ENCODE measurements at regions not wholly inside any gene's neighbourhood (a gene's known extent, or its start where the extent isn't known, plus 50 kb on each side); places are given as distances from the start of the nearest gene placed in this dataset.
"Not testable (repeated sequence)": the region's sequence is repeated elsewhere in the genome, so short reads cannot be mapped to it uniquely, and the experiment has no call there.

GRCh38 chr7:8314566-8314965 is 52.6 kb upstream of the ICA1 start:
- DNase-seq = no peak

GRCh38 chr7:8319115-8319514 is 57.1 kb upstream of the ICA1 start:
- no peak for DNase-seq

GRCh38 chr7:8320174-8320573 is 58.2 kb upstream of the ICA1 start:
- no peak for DNase-seq

- no peak for DNase-seq
Measured at GRCh38 chr7:8321312-8321711, 59.3 kb upstream of the ICA1 start.

DNA sequence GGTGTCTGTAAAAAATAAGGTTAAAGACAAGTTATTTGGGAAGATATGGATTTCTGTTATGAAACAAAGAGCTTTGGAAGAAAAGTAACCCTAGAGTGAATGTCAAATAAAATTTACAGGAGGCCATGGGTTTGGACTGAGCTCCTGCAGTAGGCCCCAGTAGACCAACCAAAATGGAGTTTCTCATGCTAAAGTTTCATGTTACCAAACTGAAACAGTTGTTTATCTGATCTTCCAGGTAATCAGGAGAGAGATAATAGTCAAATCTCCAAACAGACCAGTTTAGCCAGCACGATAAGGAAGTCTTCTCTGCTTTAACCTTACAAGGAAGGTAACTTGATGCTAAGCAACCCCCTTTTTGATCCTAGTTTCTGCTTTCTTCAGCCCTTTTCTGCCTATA is 60.7 kb upstream of the ICA1 start:
- no peak for DNase-seq

- no peak for DNase-seq
Measured at GRCh38 chr7:8325067-8325466, 63.1 kb upstream of the ICA1 start.

DNA sequence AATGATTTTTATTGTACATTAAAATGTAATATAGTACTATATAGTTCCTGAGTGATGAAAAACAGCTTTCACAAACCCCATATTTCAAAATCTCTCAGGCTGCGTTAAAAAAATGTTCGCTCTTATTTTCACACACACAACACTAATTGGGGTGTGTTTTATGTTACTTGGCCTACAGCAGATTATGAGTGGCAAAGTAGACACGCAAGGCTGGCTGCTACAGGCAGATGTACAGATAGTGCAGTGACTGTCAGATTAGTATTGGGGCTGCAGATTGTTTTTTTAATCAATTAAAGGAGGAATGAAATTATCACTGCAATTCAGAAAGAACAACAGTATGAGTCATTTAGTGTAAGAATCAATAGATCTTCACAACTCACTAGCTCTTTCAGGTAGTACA is 65.2 kb upstream of the ICA1 start:
- DNase-seq = no peak

- DNase-seq = no peak
Measured at GRCh38 chr7:8338206-8338605, 76.2 kb upstream of the ICA1 start.

GRCh38 chr7:8343556-8343955 is 81.6 kb upstream of the ICA1 start:
- no peak for DNase-seq

- DNase-seq = not testable (repeated sequence)
Measured at GRCh38 chr7:8347395-8347794, 85.4 kb upstream of the ICA1 start.

GRCh38 chr7:8351654-8352053 is 81.8 kb upstream of the NXPH1 start:
- DNase-seq = not testable (repeated sequence)

DNA sequence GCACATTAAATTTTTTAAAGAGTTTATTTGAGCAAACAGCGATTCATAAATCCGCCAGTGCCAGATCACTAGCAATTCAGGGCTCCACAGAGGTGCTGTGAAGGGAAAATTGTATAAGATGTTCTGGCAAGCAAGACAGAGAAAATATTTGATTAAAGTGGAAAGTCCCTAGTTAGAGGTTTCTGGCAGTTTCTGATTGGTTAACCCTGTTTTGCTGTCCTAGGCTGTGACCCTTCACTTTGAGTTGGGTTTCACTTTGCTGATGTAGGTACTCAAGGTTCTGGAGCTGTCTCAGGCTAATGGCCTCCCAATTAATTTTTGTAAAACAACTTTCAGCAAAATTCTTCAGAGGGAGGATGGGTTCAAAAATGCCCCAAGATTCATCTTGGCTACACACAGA is 79.4 kb upstream of the NXPH1 start:
- DNase-seq = no peak

- DNase-seq = peak; percentile 27
Measured at GRCh38 chr7:8354503-8354902, 78.9 kb upstream of the NXPH1 start.

DNA sequence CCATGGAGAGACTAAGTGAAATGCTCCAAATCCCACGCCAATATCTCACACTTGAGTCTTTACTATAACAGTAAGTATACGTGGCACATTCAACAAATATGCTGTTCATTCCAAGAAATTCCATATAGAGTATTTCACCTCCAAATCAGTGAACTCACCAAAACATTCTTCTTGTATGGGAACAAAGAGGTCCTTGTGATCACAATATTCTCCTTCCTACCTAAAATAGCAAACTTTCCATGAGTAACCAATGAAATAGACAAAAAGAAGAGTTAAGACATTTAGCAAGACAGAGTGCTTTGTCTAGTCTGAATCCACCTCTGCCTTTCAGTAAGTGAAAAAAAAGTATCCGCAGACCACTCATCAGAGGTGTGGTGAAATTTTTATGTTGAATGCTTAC is 77.3 kb upstream of the NXPH1 start:
- no peak for DNase-seq

DNA sequence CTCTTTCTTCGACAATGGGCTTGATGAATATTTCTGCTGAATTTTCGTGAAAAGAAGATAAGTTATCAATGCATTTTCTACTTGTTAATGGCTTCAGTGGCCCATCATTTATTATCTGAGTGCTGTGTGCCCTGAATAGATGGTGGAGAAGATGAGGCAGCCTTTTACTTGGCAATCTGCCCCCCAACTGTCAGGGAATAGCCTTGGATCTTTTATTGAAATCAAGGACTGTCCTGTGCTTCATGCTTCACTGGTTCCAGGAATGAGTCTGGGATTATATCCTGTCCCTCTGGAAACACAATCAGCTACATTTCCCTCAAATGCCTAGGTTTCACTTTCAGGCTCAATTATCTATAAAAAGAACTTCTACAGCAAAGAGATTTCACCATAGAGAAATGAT is 75.9 kb upstream of the NXPH1 start:
- peak; percentile 14 for DNase-seq

DNA sequence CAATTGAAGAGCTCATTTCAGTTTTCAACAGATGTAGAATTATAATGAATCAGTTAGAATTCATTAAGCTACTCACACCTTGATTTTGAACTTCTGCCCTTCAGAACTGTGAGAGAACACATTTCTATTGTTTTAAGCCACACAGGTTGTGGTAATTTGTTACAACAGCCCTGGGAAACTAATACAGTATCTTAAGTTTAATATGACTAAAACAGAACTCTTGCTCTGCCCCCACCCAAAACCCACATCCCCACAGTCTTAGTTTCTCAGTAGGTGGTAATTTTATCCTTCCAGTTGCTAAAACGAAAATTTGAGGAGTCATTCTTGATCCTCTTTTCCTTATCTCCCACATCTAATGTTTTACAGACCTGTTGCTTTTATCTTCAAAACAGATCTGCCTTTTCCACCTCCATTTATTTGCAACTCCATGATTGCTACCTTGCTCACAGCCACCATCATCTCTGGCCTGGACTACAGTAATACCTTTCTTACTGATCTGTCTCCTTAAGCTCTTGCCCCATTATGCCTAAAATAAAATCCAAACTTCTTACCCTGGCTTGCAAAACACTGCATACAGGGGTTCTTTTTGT is 72.8 kb upstream of the NXPH1 start:
- DNase-seq = no peak

DNA sequence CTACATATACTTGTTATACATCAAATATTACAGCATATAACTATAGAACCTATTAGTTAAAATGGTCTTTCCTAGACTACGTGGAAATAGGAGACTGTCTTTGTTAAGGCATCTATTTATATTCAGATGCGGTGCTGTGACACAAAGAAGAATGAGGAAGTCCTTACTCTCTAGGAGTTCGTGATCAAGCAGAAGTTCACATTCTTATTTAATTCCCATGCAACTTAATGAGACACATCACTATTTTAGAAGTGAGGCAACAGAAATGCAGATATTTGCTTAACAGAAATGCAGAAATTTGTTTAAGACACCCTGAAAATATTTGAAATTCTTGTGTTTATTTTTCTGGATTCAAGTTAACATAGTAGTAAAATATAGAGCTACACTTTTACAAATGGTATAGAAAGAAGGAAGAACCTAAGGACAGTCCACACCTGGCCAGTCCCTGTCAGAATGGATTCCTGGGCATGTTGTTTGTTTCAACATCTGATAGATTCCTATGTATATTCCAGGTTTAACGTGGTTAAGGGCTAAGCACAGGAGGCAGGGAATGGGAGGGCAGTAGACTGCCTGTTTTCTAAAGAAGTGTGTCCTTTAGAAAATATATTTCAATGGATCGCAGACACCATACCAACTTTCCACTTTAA is 70.6 kb upstream of the NXPH1 start:
- no peak for DNase-seq

DNA sequence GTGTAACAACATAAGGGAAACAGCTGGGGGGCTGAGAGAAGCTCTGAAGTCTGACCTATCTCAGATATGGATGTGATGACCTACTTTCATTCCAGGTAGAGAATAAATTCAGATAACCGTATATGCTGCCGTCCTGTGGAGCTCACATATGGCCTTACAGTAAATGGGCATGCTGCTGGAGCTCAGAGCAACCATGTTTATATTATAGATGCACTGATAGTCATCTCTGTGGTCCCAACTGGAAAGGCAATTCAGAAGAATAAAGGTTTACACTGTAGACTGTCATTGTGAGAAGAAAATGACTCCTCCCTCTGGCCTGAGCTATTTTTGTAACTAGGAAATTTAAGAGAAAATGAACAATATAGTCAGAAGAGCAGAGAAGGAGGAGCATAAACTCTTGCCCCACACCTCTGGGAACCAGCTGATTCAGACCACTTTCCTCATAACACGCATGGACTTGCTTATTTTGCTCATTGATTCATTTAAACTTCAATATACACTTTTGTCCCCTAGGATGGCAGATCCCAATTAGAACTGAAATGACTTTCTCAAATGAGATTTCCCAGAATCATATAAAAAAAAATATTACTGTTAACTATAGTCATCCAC is 69.9 kb upstream of the NXPH1 start:
- DNase-seq = no peak

- no peak for DNase-seq
Measured at GRCh38 chr7:8365499-8366110, 67.8 kb upstream of the NXPH1 start.

DNA sequence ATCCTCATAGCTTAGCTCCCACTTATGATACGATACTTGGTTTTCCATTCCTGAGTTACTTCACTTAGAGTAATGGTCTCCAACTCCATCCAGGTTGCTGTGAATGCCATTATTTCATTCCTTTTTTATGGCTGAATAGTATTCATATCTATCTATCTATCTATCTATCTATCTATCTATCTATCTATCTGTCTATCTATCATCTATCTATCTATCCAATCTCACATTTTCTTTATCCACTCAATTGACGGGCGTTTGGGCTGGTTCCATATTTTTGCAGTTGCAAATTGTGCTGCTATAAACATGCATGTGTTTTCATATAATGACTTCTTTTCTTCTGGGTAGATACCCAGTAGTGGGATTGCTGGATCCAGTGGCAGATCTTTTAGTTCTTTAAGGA is 65.4 kb upstream of the NXPH1 start:
- DNase-seq = not testable (repeated sequence)

GRCh38 chr7:8371742-8372141 is 61.7 kb upstream of the NXPH1 start:
- no peak for DNase-seq

DNA sequence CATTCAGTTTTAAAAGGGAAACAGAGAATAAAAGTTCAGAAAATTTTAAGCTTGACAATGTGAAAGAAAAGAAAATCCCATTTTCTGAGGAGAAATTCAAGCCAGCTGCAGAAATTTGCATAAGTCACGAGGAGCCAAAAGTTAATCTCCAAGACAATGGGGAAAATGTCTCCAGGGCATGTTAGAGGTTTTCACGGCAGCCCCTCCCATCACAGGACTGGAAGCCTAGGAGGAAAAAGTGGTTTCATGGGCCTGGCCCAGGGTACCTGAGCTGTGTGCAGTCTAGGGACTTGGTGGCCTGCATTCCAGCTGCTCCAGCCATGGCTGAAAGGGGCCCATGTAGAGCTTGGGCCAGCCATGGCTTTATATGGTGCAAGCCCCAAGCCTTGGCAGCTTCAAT is 59.6 kb upstream of the NXPH1 start:
- DNase-seq = no peak

- no peak for DNase-seq
Measured at GRCh38 chr7:8378349-8379019, 54.9 kb upstream of the NXPH1 start.

Data from renal pelvis (tissue), 1 donor.